Ishikawa (cell line): ENCODE measurements at regions not wholly inside any gene's neighbourhood (a gene's known extent, or its start where the extent isn't known, plus 50 kb on each side); places are given as distances from the start of the nearest gene placed in this dataset.

Source experiments
- CEBPB ChIP-seq: IDR thresholded peaks from 2 replicates; pipeline ENCODE4 v1.6.1; 2012
- CREB1 ChIP-seq: IDR thresholded peaks from 2 replicates; pipeline ENCODE4 v1.6.1; 2012; ENCODE audit warnings: low read depth
- EGR1 ChIP-seq: IDR thresholded peaks from 2 replicates; pipeline ENCODE4 v1.6.1; 2012
- EP300 ChIP-seq: IDR thresholded peaks from 2 replicates; pipeline ENCODE4 v1.6.1; 2012; ENCODE audit warnings: borderline replicate concordance
- FOXM1 ChIP-seq: IDR thresholded peaks from 2 replicates; pipeline ENCODE4 v1.6.1; 2012; ENCODE audit warnings: low read depth, borderline replicate concordance
- NFIC ChIP-seq: IDR thresholded peaks from 2 replicates; pipeline ENCODE4 v1.6.1; 2012
- RAD21 ChIP-seq: IDR thresholded peaks from 2 replicates; pipeline ENCODE4 v1.6.1; 2012; ENCODE audit warnings: low read depth
- REST ChIP-seq: IDR thresholded peaks from 2 replicates; pipeline ENCODE4 v1.6.1; 2012; ENCODE audit warnings: low read depth, mild to moderate bottlenecking
- TAF1 ChIP-seq: IDR thresholded peaks from 2 replicates; pipeline ENCODE4 v1.6.1; 2012; ENCODE audit warnings: low read depth, mild to moderate bottlenecking
- TCF12 ChIP-seq: IDR thresholded peaks from 2 replicates; pipeline ENCODE4 v1.6.1; 2012; ENCODE audit warnings: low read depth
- TEAD4 ChIP-seq: IDR thresholded peaks from 2 replicates; pipeline ENCODE4 v1.6.1; 2012
- USF1 ChIP-seq: IDR thresholded peaks from 2 replicates; pipeline ENCODE4 v1.6.1; 2012
- YY1 ChIP-seq: IDR thresholded peaks from 2 replicates; pipeline ENCODE4 v1.6.1; 2012; ENCODE audit warnings: low read depth
- ZBTB7A ChIP-seq: IDR thresholded peaks from 2 replicates; pipeline ENCODE4 v1.6.1; 2012; ENCODE audit warnings: low read depth
- TF ChIP-seq, protein P1 (sequence below): IDR thresholded peaks from 2 replicates; pipeline ENCODE4 v1.6.1; 2012

- TF ChIP-seq NFIC (no peak), ZBTB7A (no peak), TAF1 (no peak)
Observed at GRCh38 chr6:95242560-95242959, 334.8 kb upstream of the MANEA start.

DNA sequence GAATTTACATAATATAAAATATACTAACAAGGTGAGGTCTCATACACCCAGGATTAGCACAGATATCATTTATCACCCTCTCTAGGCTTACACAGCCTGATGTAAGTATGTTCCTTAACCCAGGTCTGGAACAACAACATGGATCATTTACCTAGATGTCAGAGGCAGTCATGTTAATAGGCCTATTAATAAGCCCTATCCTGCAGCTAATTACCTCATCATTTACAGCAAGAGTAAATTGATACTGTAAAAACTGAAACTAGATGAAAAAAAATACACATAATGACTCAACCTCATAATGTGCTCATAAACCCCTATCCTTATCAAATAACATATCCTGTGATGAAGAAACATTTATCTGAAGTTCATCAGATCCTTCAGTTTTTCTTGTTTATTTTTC, 334.3 kb upstream of the MANEA start:
- TF ChIP-seq TCF12 (no peak), TEAD4 (no peak), EGR1 (no peak), NFIC (no peak), ZBTB7A (no peak), FOXM1 (no peak), CREB1 (no peak), YY1 (no peak), USF1 (no peak), EP300 (no peak), RAD21 (no peak), REST (no peak), CEBPB (no peak), TAF1 (no peak)
- TF ChIP-seq, protein P1, sequence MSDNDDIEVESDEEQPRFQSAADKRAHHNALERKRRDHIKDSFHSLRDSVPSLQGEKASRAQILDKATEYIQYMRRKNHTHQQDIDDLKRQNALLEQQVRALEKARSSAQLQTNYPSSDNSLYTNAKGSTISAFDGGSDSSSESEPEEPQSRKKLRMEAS = no peak

DNA sequence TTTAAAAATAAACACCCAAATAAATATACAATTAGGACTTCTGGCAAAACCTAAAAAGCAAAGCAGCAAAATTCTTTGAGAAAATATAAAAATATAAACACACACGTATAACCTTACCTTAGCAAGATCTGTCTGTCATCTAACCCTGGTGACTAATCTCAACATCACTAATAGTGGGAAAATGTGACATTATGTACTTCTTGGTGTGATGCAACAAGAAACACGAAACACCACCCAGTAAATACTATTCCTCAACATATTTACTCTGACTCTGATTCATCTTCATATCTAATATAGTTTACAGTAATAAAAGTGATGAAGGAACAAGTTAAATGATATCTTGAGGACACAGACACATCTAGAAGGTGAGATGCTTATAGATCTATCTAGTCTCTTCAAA, 332.6 kb upstream of the MANEA start:
- no peak for TF ChIP-seq TCF12
- no peak for TF ChIP-seq ZBTB7A
- no peak for TF ChIP-seq CREB1
- no peak for TF ChIP-seq USF1
- TF ChIP-seq CEBPB = no peak
- no peak for TF ChIP-seq NFIC
- TF ChIP-seq EP300 = no peak
- TF ChIP-seq, protein P1 = no peak
- no peak for TF ChIP-seq FOXM1
- no peak for TF ChIP-seq REST
- no peak for TF ChIP-seq TEAD4
- TF ChIP-seq RAD21 = no peak
- no peak for TF ChIP-seq YY1
- TF ChIP-seq EGR1 = no peak
- TF ChIP-seq TAF1 = no peak

DNA sequence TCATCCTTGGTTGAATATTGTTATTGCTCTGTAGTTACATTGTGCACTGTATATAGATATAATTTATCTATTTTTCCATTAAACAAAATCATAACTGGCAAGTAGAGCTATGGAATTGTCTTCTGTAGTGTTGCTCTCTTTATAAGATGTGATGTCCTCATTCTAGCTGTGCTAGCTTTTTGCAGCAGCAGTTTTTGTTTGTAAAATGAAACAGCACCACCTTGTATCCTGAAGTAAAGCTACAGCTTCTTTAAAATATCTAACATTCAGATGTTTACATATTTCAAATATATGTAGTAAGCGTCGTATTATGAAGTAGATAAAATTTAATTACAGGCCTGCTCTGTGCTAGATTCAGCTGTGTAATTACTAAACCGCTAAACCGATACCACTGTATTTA, 328.8 kb upstream of the MANEA start:
- TF ChIP-seq CEBPB (no peak), FOXM1 (no peak), NFIC (no peak)

DNA sequence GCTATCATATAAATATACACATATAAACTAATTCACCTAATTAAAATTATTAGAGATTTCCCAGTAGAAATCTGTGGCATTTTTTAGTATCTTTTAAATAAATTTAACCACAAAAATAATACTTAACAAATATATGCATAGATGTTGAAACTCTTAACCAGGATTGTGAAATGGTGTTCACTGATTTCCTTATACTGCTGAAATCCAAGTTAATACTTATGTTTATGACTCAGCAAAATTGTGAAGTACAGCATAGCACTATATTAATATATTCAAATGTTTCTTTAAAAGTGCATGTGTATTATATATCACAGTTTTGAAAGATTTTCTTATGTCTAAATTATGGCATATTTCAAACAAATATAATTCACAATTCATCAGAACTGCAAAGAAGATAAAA, 328.2 kb upstream of the MANEA start:
- TF ChIP-seq, protein P1 = no peak
- TF ChIP-seq CEBPB (peak; percentile 53; the same call in 1 of the 2 replicates), CREB1 (no peak)

GRCh38 chr6:95249661-95250060, 327.7 kb upstream of the MANEA start:
- TF ChIP-seq, protein P1 = no peak
- TF ChIP-seq EP300 = no peak
- no peak for TF ChIP-seq TEAD4
- no peak for TF ChIP-seq CEBPB
- TF ChIP-seq ZBTB7A = no peak
- TF ChIP-seq EGR1 = no peak
- TF ChIP-seq TCF12 = no peak
- TF ChIP-seq RAD21 = no peak
- TF ChIP-seq REST = no peak
- TF ChIP-seq CREB1 = no peak
- no peak for TF ChIP-seq FOXM1
- no peak for TF ChIP-seq NFIC
- no peak for TF ChIP-seq TAF1
- TF ChIP-seq YY1 = no peak
- no peak for TF ChIP-seq USF1
